ENCODE measurements at regions not wholly inside any gene's neighbourhood (a gene's known extent, or its start where the extent isn't known, plus 50 kb on each side); places are given as distances from the start of the nearest gene placed in this dataset.

DNA sequence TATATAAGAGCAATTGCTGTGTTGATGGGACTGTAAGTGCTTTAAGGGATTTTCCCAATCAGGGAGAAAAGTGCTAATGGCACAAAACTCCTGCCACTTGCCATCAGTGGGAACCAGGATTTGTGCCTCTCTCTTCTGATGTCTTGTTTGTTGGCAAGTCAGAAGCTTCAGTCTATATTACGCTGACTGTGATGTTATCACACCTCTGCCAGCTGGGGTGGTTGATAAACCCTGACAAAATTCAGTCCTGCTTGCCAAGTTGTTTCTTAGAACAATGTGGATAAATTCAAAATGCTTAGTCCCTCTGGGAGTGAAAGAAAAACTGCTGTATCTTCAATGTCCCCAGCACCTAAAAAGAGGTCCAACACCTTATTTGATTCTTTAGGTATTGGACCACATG, 161.4 kb upstream of the FBXL7 start:
- no peak for DNase-seq
- H3K36me3 ChIP-seq (ENCODE audit: insufficient read depth, low read length), result no peaks in the 10 kb centered on the region
- intact Hi-C loops (cut with micrococcal nuclease), result no loop called here
- no peaks in the 10 kb centered on the region for H3K36me3 Mint-ChIP-seq
- H3K27ac ChIP-seq (ENCODE audit: low read depth, low read length), result no peak overlapping the region
- CTCF ChIA-PET (ENCODE audit: partially characterized antibody), result no interaction called here
- peaks cover 0 to 21% (median 4%) of the 10 kb centered on the region in 8 donors for H3K9me3 Mint-ChIP-seq
- no peak overlapping the region for H3K4me3 Mint-ChIP-seq
- no peaks in the 10 kb centered on the region for H3K4me1 ChIP-seq (ENCODE audit: insufficient read depth, low read length)
- POLR2A ChIA-PET (ENCODE audit: partially characterized antibody), result no interaction called here
- no peaks in the 10 kb centered on the region for H3K4me1 Mint-ChIP-seq
- no peak overlapping the region for H3K4me3 ChIP-seq (ENCODE audit: low read length in 2 of 2)
- H3K27ac Mint-ChIP-seq, result no peak overlapping the region
- H3K27me3 ChIP-seq (ENCODE audit: insufficient read depth, low read length), result no peaks in the 10 kb centered on the region
- H3K9me3 ChIP-seq (ENCODE audit: control insufficient read depth in 1 of 2, low read length in 2 of 2), result no peaks in the 10 kb centered on the region
- no peaks in the 10 kb centered on the region for H3K27me3 Mint-ChIP-seq

DNA sequence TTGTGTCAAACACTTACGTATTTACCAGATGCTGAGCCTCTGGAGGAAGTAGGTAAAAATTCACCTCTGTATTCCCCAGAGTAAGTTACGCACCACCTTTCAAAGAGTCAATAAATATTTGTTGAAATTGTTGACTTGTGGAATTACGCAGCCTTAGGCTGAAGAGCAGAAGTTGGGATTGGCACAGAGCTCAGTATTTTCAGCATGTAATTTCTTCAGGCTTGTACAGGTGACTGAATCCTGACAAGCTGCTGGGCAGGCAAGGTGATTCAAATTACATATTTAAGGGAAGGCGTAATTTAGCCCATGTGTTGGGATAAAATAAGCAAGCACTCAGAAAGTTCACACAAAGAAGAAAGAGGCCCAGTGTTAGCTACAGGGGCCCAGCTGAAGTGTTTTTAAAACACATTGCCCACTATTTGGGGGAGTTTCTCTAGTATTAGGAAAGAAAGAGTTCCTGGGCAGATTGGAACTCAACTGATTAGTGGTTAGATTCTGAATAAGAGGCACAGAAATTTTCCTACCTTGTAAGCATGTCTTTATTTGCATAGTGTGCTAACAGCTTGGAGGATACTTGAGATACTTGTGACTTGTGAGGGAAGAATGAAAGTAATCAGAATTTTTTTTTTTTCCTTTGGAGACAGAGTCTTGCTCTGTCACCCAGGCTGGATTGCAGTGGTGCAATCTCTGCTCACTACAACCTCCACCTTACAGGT, 165.3 kb upstream of the FBXL7 start:
- peaks cover 0 to 22% (median 4%) of the 10 kb centered on the region in 8 donors for H3K9me3 Mint-ChIP-seq
- Histone ChIP-seq H3K9me3 (ENCODE audit: control insufficient read depth in 1 of 2, low read length in 2 of 2) (no peaks in the 10 kb centered on the region), H3K27ac (ENCODE audit: low read depth, low read length) (no peak overlapping the region), H3K4me3 (ENCODE audit: low read length in 2 of 2) (no peak overlapping the region), H3K27me3 (ENCODE audit: insufficient read depth, low read length) (no peaks in the 10 kb centered on the region), H3K4me1 (ENCODE audit: insufficient read depth, low read length) (no peaks in the 10 kb centered on the region), H3K36me3 (ENCODE audit: insufficient read depth, low read length) (no peaks in the 10 kb centered on the region)
- H3K4me1 Mint-ChIP-seq, result no peaks in the 10 kb centered on the region
- H3K27me3 Mint-ChIP-seq, result no peaks in the 10 kb centered on the region
- DNase-seq, result no peak
- no peaks in the 10 kb centered on the region for H3K36me3 Mint-ChIP-seq
- intact Hi-C loops (cut with micrococcal nuclease), result no loop called here
- no peak overlapping the region for H3K27ac Mint-ChIP-seq
- ChIA-PET CTCF (ENCODE audit: partially characterized antibody) (interaction anchor here (1.2 kb wide), 1 partner anchor 9 kb away, joined by 3 read pairs; no protein-coding TSS in a partner anchor), POLR2A (ENCODE audit: partially characterized antibody) (no interaction called here)
- H3K4me3 Mint-ChIP-seq, result no peak overlapping the region

DNA sequence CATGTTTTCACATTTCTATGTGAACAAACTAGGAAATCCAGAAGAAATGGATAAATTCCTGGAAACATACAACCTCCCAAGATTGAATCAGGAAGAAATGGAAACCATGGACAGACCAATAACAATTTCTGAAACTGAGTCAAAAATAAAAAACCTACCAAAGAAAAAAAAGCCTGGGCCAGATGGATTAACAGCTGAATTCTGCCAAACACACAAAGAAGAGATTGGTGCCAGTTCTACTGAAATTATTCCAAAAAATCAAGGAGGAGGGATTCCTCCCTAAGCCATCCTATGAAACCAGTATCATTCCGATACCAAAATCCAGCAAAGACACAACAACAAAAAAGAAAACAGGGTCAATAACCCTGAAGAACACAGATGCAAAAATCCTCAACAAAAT, 166.9 kb upstream of the FBXL7 start:
- H3K27ac Mint-ChIP-seq, result no peak overlapping the region
- CTCF ChIA-PET (ENCODE audit: partially characterized antibody), result no interaction called here
- Histone ChIP-seq H3K27me3 (ENCODE audit: insufficient read depth, low read length) (no peaks in the 10 kb centered on the region), H3K9me3 (ENCODE audit: control insufficient read depth in 1 of 2, low read length in 2 of 2) (no peaks in the 10 kb centered on the region), H3K27ac (ENCODE audit: low read depth, low read length) (no peak overlapping the region), H3K4me1 (ENCODE audit: insufficient read depth, low read length) (no peaks in the 10 kb centered on the region), H3K36me3 (ENCODE audit: insufficient read depth, low read length) (no peaks in the 10 kb centered on the region), H3K4me3 (ENCODE audit: low read length in 2 of 2) (no peak overlapping the region)
- POLR2A ChIA-PET (ENCODE audit: partially characterized antibody), result no interaction called here
- H3K36me3 Mint-ChIP-seq, result no peaks in the 10 kb centered on the region
- H3K4me3 Mint-ChIP-seq, result no peak overlapping the region
- DNase-seq, result no peak
- peaks cover 0 to 22% (median 4%) of the 10 kb centered on the region in 8 donors for H3K9me3 Mint-ChIP-seq
- H3K4me1 Mint-ChIP-seq, result no peaks in the 10 kb centered on the region
- no peaks in the 10 kb centered on the region for H3K27me3 Mint-ChIP-seq
- intact Hi-C loops (cut with micrococcal nuclease), result no loop called here

DNA sequence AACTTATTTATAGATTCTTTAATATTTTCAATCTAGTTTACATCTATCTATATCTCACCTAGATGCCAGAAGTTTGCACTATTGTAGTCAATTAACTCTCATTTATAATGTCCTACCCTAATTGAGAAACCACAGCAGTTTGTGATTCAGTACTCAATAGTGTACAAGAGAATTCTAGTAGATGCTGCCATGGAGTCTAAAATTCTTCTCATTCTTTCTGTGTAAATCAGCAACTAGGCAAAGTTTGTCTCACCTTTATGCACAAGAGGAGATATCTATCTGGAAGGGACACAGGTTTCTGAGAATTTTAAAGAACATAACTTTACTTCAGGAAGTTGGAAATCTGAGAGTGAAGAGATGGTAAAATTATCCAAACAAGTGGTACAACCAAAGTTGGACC, 173.0 kb upstream of the FBXL7 start:
- Mint-ChIP-seq H3K9me3 (peaks cover 0 to 6% (median 2%) of the 10 kb centered on the region in 8 donors), H3K4me3 (no peak overlapping the region), H3K36me3 (no peaks in the 10 kb centered on the region), H3K4me1 (no peaks in the 10 kb centered on the region), H3K27ac (no peak overlapping the region), H3K27me3 (no peaks in the 10 kb centered on the region)
- POLR2A ChIA-PET (ENCODE audit: partially characterized antibody), result no interaction called here
- Histone ChIP-seq H3K27me3 (ENCODE audit: insufficient read depth, low read length) (no peaks in the 10 kb centered on the region), H3K27ac (ENCODE audit: low read depth, low read length) (no peak overlapping the region), H3K4me3 (ENCODE audit: low read length in 2 of 2) (no peak overlapping the region), H3K9me3 (ENCODE audit: control insufficient read depth in 1 of 2, low read length in 2 of 2) (no peaks in the 10 kb centered on the region), H3K4me1 (ENCODE audit: insufficient read depth, low read length) (no peaks in the 10 kb centered on the region), H3K36me3 (ENCODE audit: insufficient read depth, low read length) (no peaks in the 10 kb centered on the region)
- CTCF ChIA-PET (ENCODE audit: partially characterized antibody), result no interaction called here
- intact Hi-C loops (cut with micrococcal nuclease), result no loop called here
- no peak for DNase-seq

DNA sequence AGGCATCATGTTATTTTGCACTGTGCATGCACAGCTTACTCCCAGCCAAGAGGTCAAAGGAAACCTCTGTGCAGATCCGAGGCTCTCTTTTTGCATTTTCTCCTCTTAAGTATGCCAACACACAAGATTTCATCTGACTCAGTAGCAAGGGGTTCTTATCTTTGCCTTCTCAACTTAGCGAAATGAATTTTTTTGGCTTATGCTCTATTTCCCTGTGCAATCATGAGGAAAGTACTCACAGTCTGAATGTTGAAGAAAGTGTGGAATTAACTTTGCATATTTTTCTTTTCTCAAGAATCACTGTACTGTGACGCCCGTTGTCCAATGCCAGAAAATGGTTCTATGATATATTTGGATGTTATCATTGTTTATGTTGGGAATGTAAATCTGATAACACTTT, 173.5 kb upstream of the FBXL7 start:
- H3K27ac ChIP-seq (ENCODE audit: low read depth, low read length), result no peak overlapping the region
- no peaks in the 10 kb centered on the region for H3K27me3 ChIP-seq (ENCODE audit: insufficient read depth, low read length)
- peaks cover 0 to 6% (median 2%) of the 10 kb centered on the region in 8 donors for H3K9me3 Mint-ChIP-seq
- no peak overlapping the region for H3K4me3 ChIP-seq (ENCODE audit: low read length in 2 of 2)
- H3K4me1 ChIP-seq (ENCODE audit: insufficient read depth, low read length), result no peaks in the 10 kb centered on the region
- H3K36me3 Mint-ChIP-seq, result no peaks in the 10 kb centered on the region
- H3K27ac Mint-ChIP-seq, result no peak overlapping the region
- ChIA-PET POLR2A (ENCODE audit: partially characterized antibody) (no interaction called here), CTCF (ENCODE audit: partially characterized antibody) (no interaction called here)
- H3K27me3 Mint-ChIP-seq, result no peaks in the 10 kb centered on the region
- intact Hi-C loops (cut with micrococcal nuclease), result no loop called here
- H3K4me3 Mint-ChIP-seq, result no peak overlapping the region
- H3K4me1 Mint-ChIP-seq, result no peaks in the 10 kb centered on the region
- H3K9me3 ChIP-seq (ENCODE audit: control insufficient read depth in 1 of 2, low read length in 2 of 2), result no peaks in the 10 kb centered on the region
- DNase-seq, result no peak
- H3K36me3 ChIP-seq (ENCODE audit: insufficient read depth, low read length), result no peaks in the 10 kb centered on the region

DNA sequence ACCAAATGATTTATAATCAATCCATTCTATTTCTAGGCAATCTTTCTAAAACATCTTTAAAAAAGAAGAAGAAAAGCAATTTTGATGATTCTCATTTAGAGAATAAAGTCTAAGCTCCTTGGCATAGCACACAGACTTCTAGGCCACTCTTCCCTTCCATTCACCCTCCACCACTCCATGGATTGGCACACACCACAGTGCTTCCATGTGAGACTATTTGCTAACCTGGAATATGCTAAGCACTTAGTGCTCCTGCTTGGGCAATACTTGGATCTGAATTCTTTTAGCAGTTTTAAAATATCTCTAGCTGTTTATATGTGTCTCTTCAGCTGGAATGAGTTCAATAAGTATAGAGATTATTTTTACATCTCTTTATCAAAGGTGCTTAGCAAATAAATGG, 177.6 kb upstream of the FBXL7 start:
- H3K27me3 ChIP-seq (ENCODE audit: insufficient read depth, low read length), result no peaks in the 10 kb centered on the region
- H3K9me3 ChIP-seq (ENCODE audit: control insufficient read depth in 1 of 2, low read length in 2 of 2), result no peaks in the 10 kb centered on the region
- Mint-ChIP-seq H3K9me3 (peaks cover 0 to 9% (median 2%) of the 10 kb centered on the region in 8 donors), H3K4me1 (no peaks in the 10 kb centered on the region), H3K4me3 (no peak overlapping the region), H3K36me3 (no peaks in the 10 kb centered on the region), H3K27me3 (no peaks in the 10 kb centered on the region), H3K27ac (no peak overlapping the region)
- H3K4me3 ChIP-seq (ENCODE audit: low read length in 2 of 2), result no peak overlapping the region
- H3K4me1 ChIP-seq (ENCODE audit: insufficient read depth, low read length), result no peaks in the 10 kb centered on the region
- H3K27ac ChIP-seq (ENCODE audit: low read depth, low read length), result no peak overlapping the region
- intact Hi-C loops (cut with micrococcal nuclease), result no loop called here
- DNase-seq, result no peak
- no peaks in the 10 kb centered on the region for H3K36me3 ChIP-seq (ENCODE audit: insufficient read depth, low read length)
- ChIA-PET CTCF (ENCODE audit: partially characterized antibody) (no interaction called here), POLR2A (ENCODE audit: partially characterized antibody) (no interaction called here)

DNA sequence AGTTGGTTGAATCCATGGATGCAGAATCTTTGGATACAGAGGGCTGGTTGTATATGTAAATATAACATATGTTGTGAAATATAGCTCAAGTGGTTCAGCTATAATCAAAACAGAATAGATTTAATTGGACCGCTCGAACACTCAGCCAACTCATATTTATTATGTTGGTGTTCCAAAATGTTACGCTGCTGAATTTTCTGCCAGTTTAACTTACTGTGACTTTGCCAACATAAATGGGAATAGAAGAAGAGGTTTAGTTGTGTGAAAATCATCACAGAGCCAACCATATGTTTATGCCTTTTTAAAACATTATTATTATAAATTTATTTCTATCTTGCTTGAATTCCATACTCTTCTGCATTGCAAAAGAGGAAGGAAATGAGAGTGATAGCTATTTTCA, 178.2 kb upstream of the FBXL7 start:
- peaks cover 0 to 10% (median 2%) of the 10 kb centered on the region in 8 donors for H3K9me3 Mint-ChIP-seq
- no peak overlapping the region for H3K27ac Mint-ChIP-seq
- ChIA-PET POLR2A (ENCODE audit: partially characterized antibody) (no interaction called here), CTCF (ENCODE audit: partially characterized antibody) (no interaction called here)
- H3K27me3 ChIP-seq (ENCODE audit: insufficient read depth, low read length), result no peaks in the 10 kb centered on the region
- no peak for DNase-seq
- H3K9me3 ChIP-seq (ENCODE audit: control insufficient read depth in 1 of 2, low read length in 2 of 2), result no peaks in the 10 kb centered on the region
- H3K4me1 Mint-ChIP-seq, result no peaks in the 10 kb centered on the region
- H3K27me3 Mint-ChIP-seq, result no peaks in the 10 kb centered on the region
- intact Hi-C loops (cut with micrococcal nuclease), result no loop called here
- no peaks in the 10 kb centered on the region for H3K36me3 ChIP-seq (ENCODE audit: insufficient read depth, low read length)
- no peaks in the 10 kb centered on the region for H3K36me3 Mint-ChIP-seq
- no peaks in the 10 kb centered on the region for H3K4me1 ChIP-seq (ENCODE audit: insufficient read depth, low read length)
- H3K27ac ChIP-seq (ENCODE audit: low read depth, low read length), result no peak overlapping the region
- H3K4me3 ChIP-seq (ENCODE audit: low read length in 2 of 2), result no peak overlapping the region
- H3K4me3 Mint-ChIP-seq, result no peak overlapping the region

DNA sequence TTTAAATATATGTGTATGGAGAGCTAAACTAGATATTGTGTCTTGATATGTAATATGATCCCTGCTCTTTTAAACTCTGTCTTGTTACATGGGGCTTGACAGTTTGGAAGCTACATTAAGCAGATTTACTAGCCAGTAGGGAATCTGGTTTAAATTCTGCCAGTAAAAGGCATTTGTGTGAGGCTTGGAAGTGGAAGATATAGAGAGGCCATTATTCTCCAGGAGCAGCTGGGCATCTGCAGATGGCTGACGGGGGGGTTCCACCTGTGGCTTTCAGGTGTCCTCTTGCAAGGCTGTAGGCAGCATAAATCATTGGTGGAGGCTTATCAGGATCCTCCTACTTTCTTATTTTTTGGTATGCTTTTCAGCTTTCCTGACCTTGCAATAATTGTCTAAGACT, 179.1 kb upstream of the FBXL7 start:
- Histone ChIP-seq H3K9me3 (ENCODE audit: control insufficient read depth in 1 of 2, low read length in 2 of 2) (no peaks in the 10 kb centered on the region), H3K36me3 (ENCODE audit: insufficient read depth, low read length) (no peaks in the 10 kb centered on the region), H3K4me1 (ENCODE audit: insufficient read depth, low read length) (no peaks in the 10 kb centered on the region), H3K4me3 (ENCODE audit: low read length in 2 of 2) (no peak overlapping the region), H3K27me3 (ENCODE audit: insufficient read depth, low read length) (no peaks in the 10 kb centered on the region), H3K27ac (ENCODE audit: low read depth, low read length) (no peak overlapping the region)
- no peak for DNase-seq
- ChIA-PET CTCF (ENCODE audit: partially characterized antibody) (no interaction called here), POLR2A (ENCODE audit: partially characterized antibody) (no interaction called here)
- H3K4me3 Mint-ChIP-seq, result no peak overlapping the region
- H3K36me3 Mint-ChIP-seq, result no peaks in the 10 kb centered on the region
- peaks cover 0 to 4% (median 2%) of the 10 kb centered on the region in 8 donors for H3K9me3 Mint-ChIP-seq
- no peaks in the 10 kb centered on the region for H3K4me1 Mint-ChIP-seq
- intact Hi-C loops (cut with micrococcal nuclease), result no loop called here
- no peaks in the 10 kb centered on the region for H3K27me3 Mint-ChIP-seq
- no peak overlapping the region for H3K27ac Mint-ChIP-seq

Measured in CD4-positive, alpha-beta memory T cell (primary cell).